ENCODE measurements at regions not wholly inside any gene's neighbourhood (a gene's known extent, or its start where the extent isn't known, plus 50 kb on each side); places are given as distances from the start of the nearest gene placed in this dataset.

DNA sequence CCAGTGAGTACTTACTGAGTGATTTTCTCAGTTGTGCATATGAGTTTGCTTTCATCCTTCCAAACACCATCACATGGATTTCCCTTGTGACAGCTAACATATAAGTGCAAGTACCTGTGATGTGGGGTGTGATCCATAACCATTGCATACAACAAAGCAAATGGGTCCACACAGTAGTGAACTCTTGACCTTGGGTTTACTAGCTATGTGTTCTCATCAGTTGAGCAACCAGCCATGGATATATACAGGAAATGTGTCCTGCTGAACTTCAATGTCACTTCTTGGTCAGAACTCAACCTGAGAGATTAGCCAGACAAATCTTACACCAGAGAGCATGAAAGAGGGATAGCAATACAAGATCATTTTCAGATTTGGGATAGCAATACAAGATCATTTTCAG is 420.9 kb upstream of the KCNH7 start:
- no peak for DNase-seq

GRCh38 chr2:163255086-163255485 is 416.5 kb upstream of the KCNH7 start:
- DNase-seq, result no peak

GRCh38 chr2:163253621-163254285 is 415.2 kb upstream of the KCNH7 start:
- DNase-seq, result no peak

- DNase-seq, result no peak
These were observed 413.6 kb upstream of the KCNH7 start for GRCh38 chr2:163252199-163252598.

- no peak for DNase-seq
These were observed 410.0 kb upstream of the KCNH7 start for GRCh38 chr2:163248376-163249253.

GRCh38 chr2:163247847-163248220 is 409.3 kb upstream of the KCNH7 start:
- DNase-seq, result no peak

- no peak for DNase-seq
These were observed 408.7 kb upstream of the KCNH7 start for GRCh38 chr2:163247156-163247846.

DNA sequence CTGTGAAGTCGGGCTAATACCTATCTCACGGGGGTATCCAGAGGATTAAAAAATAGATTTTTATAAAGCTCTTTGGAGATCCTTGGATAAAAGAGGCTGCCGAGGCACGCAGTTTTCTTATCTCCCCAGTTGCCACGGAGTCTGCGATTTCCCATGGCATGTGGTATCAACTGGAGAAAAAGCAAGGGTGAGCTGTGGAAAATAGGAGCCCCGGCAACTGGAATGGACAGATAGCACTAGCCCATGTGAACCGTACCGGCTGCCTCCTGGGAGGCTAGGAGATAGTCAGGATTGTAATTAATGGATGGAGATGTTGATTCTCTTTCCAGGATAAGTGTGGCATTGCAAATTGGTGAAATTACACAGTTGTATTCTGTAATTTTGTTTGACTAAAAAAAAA is 407.6 kb upstream of the KCNH7 start:
- DNase-seq, result no peak

DNA sequence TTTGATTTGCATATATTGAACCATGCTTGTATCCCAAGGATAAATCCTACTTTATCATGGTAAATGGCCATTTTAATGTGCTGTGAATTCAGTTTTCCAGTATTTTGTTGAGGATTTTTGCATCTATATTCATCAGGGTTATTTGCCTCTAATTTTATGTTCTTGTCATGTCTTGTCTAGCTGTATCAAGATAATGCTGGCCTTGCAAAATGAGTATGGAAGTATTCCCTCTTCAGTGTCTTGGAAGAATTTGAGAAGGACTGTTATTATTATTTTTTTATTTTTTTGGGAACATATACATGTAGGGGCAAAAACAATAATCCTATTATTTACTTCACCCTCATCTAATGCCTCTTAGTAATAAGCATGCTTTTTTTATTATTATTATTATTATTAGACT is 398.0 kb upstream of the KCNH7 start:
- no peak for DNase-seq

DNA sequence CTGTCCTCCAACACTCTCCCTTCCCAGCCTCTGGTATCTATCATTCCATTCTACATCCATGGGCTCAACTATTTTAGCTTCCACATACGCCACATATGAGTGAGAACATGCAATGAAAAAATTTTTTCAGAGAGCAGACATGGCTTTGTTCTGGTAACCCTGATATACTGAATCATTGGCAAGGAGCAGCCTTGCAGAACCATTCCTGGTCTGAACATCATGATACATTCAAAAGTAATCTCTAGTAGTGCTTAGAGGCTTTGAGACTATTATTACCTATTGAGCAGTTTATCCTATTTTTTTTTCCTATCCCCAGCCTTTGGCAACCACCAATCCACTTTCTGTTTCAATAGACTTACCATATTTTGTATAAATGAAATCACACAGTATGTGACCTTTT is 393.1 kb upstream of the KCNH7 start:
- DNase-seq, result no peak

- DNase-seq, result no peak
These were observed 375.1 kb upstream of the KCNH7 start for GRCh38 chr2:163213661-163214081.

DNA sequence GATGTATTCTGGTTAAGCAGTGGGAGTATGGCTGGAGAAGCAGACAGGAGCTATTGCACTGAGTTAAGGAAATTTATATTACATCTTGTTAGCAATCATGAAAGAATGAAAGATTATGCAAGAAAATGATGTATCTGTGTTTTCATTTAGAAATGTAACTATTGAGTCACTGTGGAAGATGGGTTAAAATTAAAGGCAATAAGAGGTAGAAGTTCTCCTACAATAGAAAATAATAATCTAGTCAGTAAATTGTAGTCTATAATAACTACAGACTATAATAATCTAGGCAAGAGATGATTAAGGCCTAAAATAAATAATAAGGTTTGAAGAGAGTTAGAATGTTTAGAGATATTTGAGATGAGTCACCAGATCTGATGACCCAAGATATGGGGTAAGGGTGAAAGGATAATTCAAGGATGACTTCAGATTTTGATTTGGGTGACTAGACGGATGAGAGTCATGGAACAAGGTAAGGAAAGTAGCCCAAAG is 371.9 kb upstream of the KCNH7 start:
- DNase-seq, result no peak

DNA sequence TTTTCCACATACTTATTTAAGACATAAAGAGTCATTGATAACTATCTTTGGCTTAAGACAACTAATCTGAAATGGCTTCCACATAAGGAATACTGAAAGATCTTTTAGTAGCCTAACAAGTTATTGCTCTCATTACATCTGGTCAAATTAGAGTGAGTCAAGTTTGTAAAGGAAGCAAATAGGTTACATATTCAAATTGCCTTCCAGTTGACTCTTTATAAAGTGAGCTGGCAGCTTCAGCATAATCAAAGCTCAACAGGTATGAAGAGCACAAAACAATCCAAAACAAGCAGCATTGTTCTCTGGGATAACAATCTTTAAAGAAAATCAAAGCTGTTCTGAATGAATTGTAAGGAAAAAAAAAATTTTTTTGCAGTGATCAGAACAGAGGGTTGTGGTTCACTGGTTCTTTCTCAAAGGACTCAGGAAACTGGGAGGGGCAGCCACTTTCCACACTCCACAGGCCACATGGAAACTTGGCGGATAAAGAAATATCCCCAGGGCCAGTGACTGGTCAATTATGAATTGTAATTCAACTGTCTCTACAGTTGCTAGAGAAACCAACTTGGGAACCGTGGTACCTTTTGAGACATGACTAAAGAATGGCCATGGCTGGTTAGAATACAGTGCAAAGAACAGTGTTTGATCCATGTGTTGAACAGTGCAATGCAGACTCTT is 369.3 kb upstream of the KCNH7 start:
- DNase-seq, result no peak

DNA sequence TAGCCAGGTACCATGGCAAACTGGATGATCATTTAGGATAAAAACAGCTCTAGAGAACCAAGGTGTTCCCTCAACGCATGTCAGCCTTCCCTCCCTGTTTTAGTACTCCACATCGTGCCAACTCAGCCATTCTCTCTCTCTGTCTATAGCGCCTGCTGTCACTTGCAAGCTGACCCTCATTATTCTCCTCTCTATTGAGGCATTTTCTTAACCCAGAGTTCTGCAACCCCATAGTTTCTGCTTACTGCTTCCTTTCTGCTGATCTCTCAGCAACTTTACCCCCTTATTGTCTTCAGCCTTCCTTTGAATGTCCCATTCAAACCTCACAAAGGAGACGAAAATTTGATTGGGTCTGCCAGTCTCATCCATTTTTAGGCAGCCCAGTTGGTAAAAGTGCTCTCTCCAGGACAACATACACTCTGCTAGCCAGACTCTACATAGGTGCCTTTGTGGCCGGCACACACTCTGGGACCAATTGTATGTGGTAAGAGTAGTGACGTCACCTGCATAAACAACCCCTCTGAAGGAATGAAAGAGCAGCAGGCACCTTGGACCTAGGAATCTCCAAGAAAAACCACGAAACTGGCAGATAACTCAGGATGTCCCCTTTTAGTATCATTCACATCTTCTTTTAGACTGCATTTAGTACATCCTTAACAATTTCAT is 367.2 kb upstream of the KCNH7 start:
- DNase-seq, result no peak

DNA sequence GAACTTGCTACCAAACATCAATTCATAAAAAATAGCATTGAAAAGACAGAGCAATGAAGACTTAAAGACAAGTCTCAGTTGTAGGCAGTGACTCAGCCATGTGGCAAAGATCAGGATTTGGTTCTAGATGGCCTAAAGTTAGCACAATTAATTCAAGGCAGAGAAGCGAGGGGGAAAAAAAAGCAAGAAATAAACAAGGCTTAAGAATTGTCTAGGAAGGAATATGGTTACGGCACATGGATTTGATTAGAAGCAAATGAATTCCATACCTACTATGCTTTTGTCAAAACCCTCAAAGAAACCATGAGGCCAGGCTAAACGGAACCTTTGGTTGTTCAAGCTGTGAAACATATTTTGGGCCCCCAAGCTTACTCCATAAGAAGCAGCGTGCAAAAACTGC is 362.2 kb upstream of the KCNH7 start:
- no peak for DNase-seq

GRCh38 chr2:163198972-163199371 is 360.4 kb upstream of the KCNH7 start:
- no peak for DNase-seq

GRCh38 chr2:163198007-163198406 is 359.4 kb upstream of the KCNH7 start:
- no peak for DNase-seq

- DNase-seq, result peak; percentile 21
These were observed 352.8 kb upstream of the KCNH7 start for GRCh38 chr2:163191372-163191771.

GRCh38 chr2:163187995-163188655 is 349.6 kb upstream of the KCNH7 start:
- DNase-seq, result no peak

- no peak for DNase-seq
These were observed 348.6 kb upstream of the KCNH7 start for GRCh38 chr2:163187119-163187518.

DNA sequence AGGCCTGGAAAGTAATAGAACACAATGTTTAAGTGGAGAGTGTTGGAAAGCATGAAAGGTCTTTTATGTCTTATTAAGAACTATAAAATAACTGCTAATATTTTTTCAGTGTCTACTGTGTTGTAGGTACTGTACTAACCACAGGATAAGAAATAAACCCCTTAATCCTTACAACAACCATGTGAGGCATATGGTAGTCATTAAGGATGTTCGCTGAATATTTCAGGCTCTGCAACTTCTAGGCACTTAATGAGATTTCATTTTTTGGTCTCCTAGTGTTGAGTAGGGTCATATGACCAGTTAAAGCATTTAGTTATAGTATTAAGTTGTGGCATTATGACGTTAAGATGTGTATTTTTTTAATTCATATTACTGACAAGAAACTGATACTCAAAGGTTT is 346.6 kb upstream of the KCNH7 start:
- DNase-seq, result no peak

DNA sequence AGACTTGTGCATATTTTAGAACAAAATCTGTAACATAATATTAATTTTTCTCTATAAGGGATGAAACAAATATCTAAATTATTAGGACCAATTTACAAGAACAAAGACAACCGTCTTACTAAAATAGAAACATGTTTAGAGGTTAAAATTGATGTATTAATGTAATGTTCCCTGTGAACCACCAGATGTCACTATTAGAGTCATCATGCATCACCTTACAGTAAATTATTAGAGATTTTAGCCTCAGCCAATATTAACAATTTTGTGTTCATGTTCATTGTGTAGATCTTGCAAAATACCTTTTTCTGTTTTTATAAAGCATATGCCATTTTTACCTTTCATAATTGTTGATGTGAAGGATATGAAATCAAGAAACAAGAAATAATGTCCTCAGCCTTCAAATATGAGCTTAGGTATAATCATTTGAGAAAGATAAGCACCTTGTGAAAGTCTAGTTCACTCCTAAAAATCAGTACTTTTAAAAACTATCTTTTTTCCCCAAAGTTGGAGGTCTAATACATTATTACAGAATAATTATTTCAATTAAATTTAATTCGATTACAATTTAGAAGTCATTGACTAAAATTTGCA is 344.3 kb upstream of the KCNH7 start:
- DNase-seq, result peak; percentile 12

All from NCI-H345 (cell line).